LNCAP (cell line): ENCODE measurements at regions not wholly inside any gene's neighbourhood (a gene's known extent, or its start where the extent isn't known, plus 50 kb on each side); places are given as distances from the start of the nearest gene placed in this dataset.

Experiments used
- CTCF ChIP-seq: fragments of 450-650 bp; IDR thresholded peaks from 2 replicates; pipeline ENCODE4 v1.5.1; 2017; ENCODE audit warnings: mild to moderate bottlenecking

GRCh38 chr7:21059069-21059468, 272.4 kb upstream of the SP8 start:
- TF ChIP-seq CTCF, result no peak

- TF ChIP-seq CTCF, result no peak
These were observed 276.4 kb upstream of the SP8 start for GRCh38 chr7:21063106-21063505.

- TF ChIP-seq CTCF, result no peak
These were observed 278.3 kb upstream of the SP8 start for GRCh38 chr7:21064698-21065648.

- no peak for TF ChIP-seq CTCF
These were observed 279.5 kb upstream of the SP8 start for GRCh38 chr7:21066221-21066620.

GRCh38 chr7:21067216-21067615, 280.5 kb upstream of the SP8 start:
- TF ChIP-seq CTCF, result no peak

GRCh38 chr7:21070571-21071090, 283.9 kb upstream of the SP8 start:
- TF ChIP-seq CTCF, result no peak

GRCh38 chr7:21071561-21072501, 285.1 kb upstream of the SP8 start:
- TF ChIP-seq CTCF, result no peak
